IMR-90 (cell line): ENCODE measurements at regions not wholly inside any gene's neighbourhood (a gene's known extent, or its start where the extent isn't known, plus 50 kb on each side); places are given as distances from the start of the nearest gene placed in this dataset.

ENCODE experiments used
- ATAC-seq: fragments of 200-7000 bp; cut with Tn5 transposase; 2 replicates; pipeline ENCODE4 v1.9.1; 2020; ENCODE audit warnings: low read depth, mild to moderate bottlenecking, moderate library complexity
- BruUV-seq: library from RNA; stranded (reverse); fragments of 400-500 nt; replicated peaks from 2 replicates; lab custom pipeline; 2021; lab: Mats Ljungman, UMichigan
- CTCF ChIA-PET: fragments of 300-600 bp; formaldehyde crosslinking; extraction: SDS; loops from one replicate; lab custom pipeline; 2021; ENCODE audit warnings: antibody characterized with exemption; lab: Yijun Ruan, JAX
- POLR2A ChIA-PET: fragments of 300-600 bp; sonication (Branson Sonifier 250); formaldehyde crosslinking; loops from one replicate; lab custom pipeline; 2022; ENCODE audit warnings: antibody characterized with exemption; ENCODE audit not compliant: unreplicated experiment; lab: Charles Lee
- DNase-seq: peaks from one replicate; pipeline ENCODE4 v3.0.0; 2013
- H2AFZ ChIP-seq: replicated peaks from 2 replicates; pipeline ENCODE3; 2013; ENCODE audit warnings: low read length, mild to moderate bottlenecking; ENCODE audit not compliant: poor library complexity
- H2AK5ac ChIP-seq: 2 replicates; pipeline ENCODE4 v1.6.1; 2013; ENCODE audit warnings: low read depth, low read length, inconsistent platforms
- H2AK9ac ChIP-seq: replicated peaks from 2 replicates; pipeline ENCODE3; 2013; ENCODE audit warnings: mild to moderate bottlenecking, low read depth, low read length, moderate library complexity; ENCODE audit not compliant: poor library complexity
- H2BK120ac ChIP-seq: 2 replicates; pipeline ENCODE4 v1.6.1; 2013; ENCODE audit warnings: low read depth, low read length, inconsistent platforms
- H2BK15ac ChIP-seq: 3 replicates; pipeline ENCODE4 v1.6.1; 2013; ENCODE audit warnings: low read depth, low read length, inconsistent platforms
- H2BK20ac ChIP-seq: 2 replicates; pipeline ENCODE4 v1.6.1; 2013; ENCODE audit warnings: low read depth, mild to moderate bottlenecking, inconsistent platforms, low read length, moderate library complexity
- H2BK5ac ChIP-seq: 2 replicates; pipeline ENCODE4 v1.6.1; 2013; ENCODE audit warnings: mild to moderate bottlenecking, low read depth, low read length, inconsistent platforms; ENCODE audit not compliant: poor library complexity, severe bottlenecking
- H3K14ac ChIP-seq: replicated peaks from 2 replicates; pipeline ENCODE4 v1.6.1; 2013; ENCODE audit warnings: low read depth, low read length, inconsistent platforms
- H3K18ac ChIP-seq: 2 replicates; pipeline ENCODE4 v1.6.1; 2013; ENCODE audit warnings: low read depth, low read length, control low read depth
- H3K23ac ChIP-seq: 2 replicates; pipeline ENCODE4 v1.6.1; 2013; ENCODE audit warnings: low read depth, low read length, inconsistent platforms
- H3K27ac ChIP-seq: 2 replicates; pipeline ENCODE4 v1.5.1; 2013; ENCODE audit warnings: mild to moderate bottlenecking, control low read depth, low read length; ENCODE audit not compliant: insufficient read depth
- H3K27me3 ChIP-seq: 2 replicates; pipeline ENCODE4 v1.6.1; 2013; ENCODE audit warnings: low read length; ENCODE audit not compliant: control insufficient read depth, insufficient read depth
- H3K36me3 ChIP-seq: 2 replicates; pipeline ENCODE4 v1.6.1; 2013; ENCODE audit warnings: low read length, mixed read lengths; ENCODE audit not compliant: control insufficient read depth, insufficient read depth
- H3K4ac ChIP-seq: 2 replicates; pipeline ENCODE4 v1.6.1; 2013; ENCODE audit warnings: low read depth, low read length, inconsistent platforms
- H3K4me1 ChIP-seq: 2 replicates; pipeline ENCODE4 v1.6.1; 2013; ENCODE audit warnings: low read length, mixed read lengths; ENCODE audit not compliant: control insufficient read depth, insufficient read depth
- H3K4me2 ChIP-seq: 2 replicates; pipeline ENCODE4 v1.6.1; 2013; ENCODE audit warnings: low read depth, mild to moderate bottlenecking, control low read depth, low read length, moderate library complexity
- H3K4me3 ChIP-seq: 2 replicates; pipeline ENCODE4 v1.5.1; 2013; ENCODE audit warnings: low read depth, mild to moderate bottlenecking, control low read depth, low read length, moderate library complexity; ENCODE audit not compliant: insufficient read depth
- H3K56ac ChIP-seq: 2 replicates; pipeline ENCODE4 v1.6.1; 2013; ENCODE audit warnings: low read length, inconsistent platforms; ENCODE audit not compliant: insufficient read depth; ENCODE audit errors: extremely low read depth
- H3K79me1 ChIP-seq, 2 experiments: 2 replicates each; pipeline ENCODE4 v1.6.1; 2013; ENCODE audit warnings: low read length in 2 of 2, inconsistent platforms in 1 of 2, low read depth in 1 of 2
- H3K9ac ChIP-seq: 2 replicates; pipeline ENCODE4 v1.6.1; 2013; ENCODE audit warnings: low read depth, low read length, control low read depth
- H3K9me1 ChIP-seq: 2 replicates; pipeline ENCODE4 v1.6.1; 2013; ENCODE audit warnings: low read length, inconsistent platforms; ENCODE audit not compliant: insufficient read depth
- H3K9me3 ChIP-seq: 2 replicates; pipeline ENCODE4 v1.6.1; 2013; ENCODE audit warnings: low read length; ENCODE audit not compliant: control insufficient read depth, insufficient read depth
- H4K20me1 ChIP-seq: 2 replicates; pipeline ENCODE4 v1.6.1; 2013; ENCODE audit warnings: low read length, inconsistent platforms; ENCODE audit not compliant: insufficient read depth
- H4K5ac ChIP-seq: 2 replicates; pipeline ENCODE4 v1.6.1; 2013; ENCODE audit warnings: mild to moderate bottlenecking, low read depth, low read length, control low read depth
- H4K8ac ChIP-seq, 2 experiments: 2 replicates each; pipeline ENCODE4 v1.6.1; 2013; ENCODE audit warnings: low read depth in 2 of 2, low read length in 2 of 2, control low read depth in 1 of 2, inconsistent platforms in 1 of 2
- H4K91ac ChIP-seq: 2 replicates; pipeline ENCODE4 v1.6.1; 2013; ENCODE audit warnings: low read depth, low read length, inconsistent platforms; ENCODE audit not compliant: insufficient read depth
- WGBS, 2 experiments: methylation state at CpG; one replicate each; pipeline versions ENCODE4 v1.1.5 to v1.1.7; 2013; ENCODE audit warnings: missing lambda C conversion rate in 2 of 2; ENCODE audit not compliant: insufficient read length in 1 of 2; ENCODE audit errors: extremely low coverage in 2 of 2; 5-methylcytosine and 5-hydroxymethylcytosine counted together
- dilution Hi-C: fragments of 300-500 bp; cut with HindIII; formaldehyde crosslinking; loops from one replicate; pipeline ENCODE4 v1.14.3; 2018; ENCODE audit warnings: low sequenced_read_pairs; ENCODE audit not compliant: unreplicated experiment
- in situ Hi-C: fragments of 300-500 bp; cut with MboI; formaldehyde crosslinking; loops from 3 replicates; pipeline ENCODE4 v1.14.3; 2019; ENCODE audit warnings: low sequenced_read_pairs, inconsistent platforms, mixed read lengths
- intact Hi-C: fragments of 100-400 bp; cut with micrococcal nuclease; formaldehyde crosslinking; loops from 2 replicates; pipeline ENCODE4 v1.10.0; 2022
- TF ChIP-seq, protein P1 (sequence below): fragments of 150-350 bp; IDR thresholded peaks from 2 replicates; pipeline ENCODE4 v1.6.1; 2016; ENCODE audit warnings: low read depth, mild to moderate bottlenecking, low read length, moderate library complexity, borderline replicate concordance

- H3K14ac ChIP-seq, result no peak overlapping the region
- H4K91ac ChIP-seq, result no peak overlapping the region
- H3K9me3 ChIP-seq, result no peaks in the 10 kb centered on the region; the same call in 1 of the 2 replicates
- no peaks in the 10 kb centered on the region for H3K79me1 ChIP-seq
- no peak overlapping the region for H3K23ac ChIP-seq
- H4K20me1 ChIP-seq, result no peaks in the 10 kb centered on the region
- ChIA-PET POLR2A (no interaction called here), CTCF (interaction anchor here (0.5 to 0.8 kb wide), 2 partner anchors 234 to 240 kb away, joined by 3 to 4 read pairs; no protein-coding TSS in a partner anchor)
- no peak overlapping the region for H2BK5ac ChIP-seq
- H3K9me1 ChIP-seq, result no peaks in the 10 kb centered on the region
- H3K27ac ChIP-seq, result no peak overlapping the region
- peaks cover 2% of the 10 kb centered on the region; the same call in 1 of the 2 replicates for H3K4me1 ChIP-seq
- H4K5ac ChIP-seq, result no peak overlapping the region
- DNase-seq (peak; percentile 13), ATAC-seq (peak; percentile 65)
- no peak overlapping the region for H2BK15ac ChIP-seq
- no peak overlapping the region for H3K9ac ChIP-seq
- no peak overlapping the region for H2AK9ac ChIP-seq
- intact Hi-C loops, result no loop called here
- TF ChIP-seq, protein P1, sequence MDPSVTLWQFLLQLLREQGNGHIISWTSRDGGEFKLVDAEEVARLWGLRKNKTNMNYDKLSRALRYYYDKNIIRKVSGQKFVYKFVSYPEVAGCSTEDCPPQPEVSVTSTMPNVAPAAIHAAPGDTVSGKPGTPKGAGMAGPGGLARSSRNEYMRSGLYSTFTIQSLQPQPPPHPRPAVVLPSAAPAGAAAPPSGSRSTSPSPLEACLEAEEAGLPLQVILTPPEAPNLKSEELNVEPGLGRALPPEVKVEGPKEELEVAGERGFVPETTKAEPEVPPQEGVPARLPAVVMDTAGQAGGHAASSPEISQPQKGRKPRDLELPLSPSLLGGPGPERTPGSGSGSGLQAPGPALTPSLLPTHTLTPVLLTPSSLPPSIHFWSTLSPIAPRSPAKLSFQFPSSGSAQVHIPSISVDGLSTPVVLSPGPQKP, result no peak
- H2AFZ ChIP-seq, result peak overlapping the region; percentile 40
- no peak overlapping the region for H3K4ac ChIP-seq
- WGBS, 2 experiments, result 4% methylated on average over 18 of the region's 41 CpGs; no CpG with 5 or more reads in 1 of the 2 experiments
- no peak overlapping the region for H2AK5ac ChIP-seq
- no peak overlapping the region; the same call in 1 of the 2 replicates for H3K4me3 ChIP-seq
- no peaks in the 10 kb centered on the region for H3K36me3 ChIP-seq
- H2BK120ac ChIP-seq, result no peak overlapping the region
- no peak overlapping the region for H3K56ac ChIP-seq
- H3K18ac ChIP-seq, result no peak overlapping the region
- H2BK20ac ChIP-seq, result no peak overlapping the region
- dilution Hi-C loops, result no loop called here
- no TSS peak for BruUV-seq
- no peak overlapping the region for H4K8ac ChIP-seq
- in situ Hi-C loops, result no loop called here
- peak overlapping the region; percentile 39; the same call in 1 of the 2 replicates for H3K4me2 ChIP-seq
- H3K27me3 ChIP-seq, result peaks cover 73% of the 10 kb centered on the region
These were observed 96.0 kb downstream of the INHBB start for GRCh38 chr2:120441744-120442471.
